ENCODE measurements at regions not wholly inside any gene's neighbourhood (a gene's known extent, or its start where the extent isn't known, plus 50 kb on each side); places are given as distances from the start of the nearest gene placed in this dataset.

GRCh38 chr14:101373690-101374295, 187.5 kb upstream of the DIO3 start:
- no peak for DNase-seq (ENCODE audit: low spot score)

- no peak for DNase-seq (ENCODE audit: low spot score)
Observed at GRCh38 chr14:101374373-101375338, 186.6 kb upstream of the DIO3 start.

GRCh38 chr14:101377069-101377468, 184.2 kb upstream of the DIO3 start:
- DNase-seq (ENCODE audit: low spot score) = no peak

- DNase-seq (ENCODE audit: low spot score) = no peak
Observed at GRCh38 chr14:101379842-101380241, 181.5 kb upstream of the DIO3 start.

- DNase-seq (ENCODE audit: low spot score) = no peak
Observed at GRCh38 chr14:101380512-101380911, 180.8 kb upstream of the DIO3 start.

GRCh38 chr14:101380940-101381339, 180.4 kb upstream of the DIO3 start:
- no peak for DNase-seq (ENCODE audit: low spot score)

- peak; percentile 31 for DNase-seq (ENCODE audit: low spot score)
Observed at GRCh38 chr14:101383737-101384338, 177.5 kb upstream of the DIO3 start.

- no peak for DNase-seq (ENCODE audit: low spot score)
Observed at GRCh38 chr14:101394374-101394773, 166.9 kb upstream of the DIO3 start.

- no peak for DNase-seq (ENCODE audit: low spot score)
Observed at GRCh38 chr14:101395779-101396178, 165.5 kb upstream of the DIO3 start.

- DNase-seq (ENCODE audit: low spot score) = no peak
Observed at GRCh38 chr14:101397206-101397605, 164.1 kb upstream of the DIO3 start.

GRCh38 chr14:101398011-101398410, 163.3 kb upstream of the DIO3 start:
- DNase-seq (ENCODE audit: low spot score) = no peak

- DNase-seq (ENCODE audit: low spot score) = peak; percentile 72
Observed at GRCh38 chr14:101399737-101400517, 161.4 kb upstream of the DIO3 start.

GRCh38 chr14:101400830-101401229, 160.5 kb upstream of the DIO3 start:
- peak; percentile 41 for DNase-seq (ENCODE audit: low spot score)

- no peak for DNase-seq (ENCODE audit: low spot score)
Observed at GRCh38 chr14:101402936-101403660, 158.2 kb upstream of the DIO3 start.

GRCh38 chr14:101404426-101405170, 156.7 kb upstream of the DIO3 start:
- DNase-seq (ENCODE audit: low spot score) = no peak

- no peak for DNase-seq (ENCODE audit: low spot score)
Observed at GRCh38 chr14:101405171-101405883, 156.0 kb upstream of the DIO3 start.

GRCh38 chr14:101406921-101407320, 154.4 kb upstream of the DIO3 start:
- DNase-seq (ENCODE audit: low spot score) = no peak

- no peak for DNase-seq (ENCODE audit: low spot score)
Observed at GRCh38 chr14:101407328-101407727, 154.0 kb upstream of the DIO3 start.

- DNase-seq (ENCODE audit: low spot score) = no peak
Observed at GRCh38 chr14:101408077-101408831, 153.0 kb upstream of the DIO3 start.

Data from SW480 (cell line).